ENCODE measurements at regions not wholly inside any gene's neighbourhood (a gene's known extent, or its start where the extent isn't known, plus 50 kb on each side); places are given as distances from the start of the nearest gene placed in this dataset.

DNA sequence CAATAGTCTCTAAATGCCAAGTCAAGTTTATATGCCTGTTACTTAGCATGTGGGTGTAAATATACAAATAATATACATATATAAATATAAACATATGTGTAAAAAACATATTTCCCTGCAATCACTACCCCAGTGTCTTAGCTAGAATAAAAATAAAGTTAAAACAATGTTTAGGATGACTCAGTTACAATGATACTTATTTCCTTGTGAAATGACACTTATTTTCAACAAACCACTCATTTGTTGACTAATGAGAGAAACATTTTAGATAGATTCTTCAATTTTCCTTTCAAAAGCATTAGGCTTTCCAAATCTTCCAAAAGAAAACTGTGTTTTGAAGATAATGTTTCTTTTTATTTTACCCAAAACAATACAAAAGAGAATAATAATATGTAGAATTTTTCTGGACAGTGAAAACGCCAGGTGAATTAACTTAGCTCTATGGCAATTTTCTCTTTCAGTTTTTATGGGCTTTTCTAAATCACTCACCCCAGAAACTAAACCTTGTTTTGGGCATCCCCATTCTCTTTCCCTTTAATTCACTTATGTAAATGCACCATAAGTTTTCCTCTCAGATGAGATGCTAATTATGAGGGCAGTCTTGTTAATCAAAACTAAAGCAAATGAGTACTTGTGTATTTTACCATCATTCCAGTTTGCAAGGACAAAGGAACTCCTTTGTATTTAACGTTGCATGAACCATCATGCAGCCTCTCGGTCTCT lies 465.9 kb downstream of the BCAT1 start:
- POLR2A ChIA-PET, result no interaction called here
- Histone ChIP-seq H2AFZ (ENCODE audit: low read depth, low read length) (no peak overlapping the region), H3K4me1 (ENCODE audit: control insufficient read depth, extremely low read depth, insufficient read depth, low read length) (no peaks in the 10 kb centered on the region), H3K9ac (replicated peaks; ENCODE audit: extremely low read depth, insufficient read depth, low read length) (no peak overlapping the region), H3K36me3 (ENCODE audit: control insufficient read depth in 2 of 2, extremely low read depth in 1 of 2, insufficient read depth in 2 of 2, low read length in 2 of 2) (no peaks in the 10 kb centered on the region), H3K27ac (ENCODE audit: insufficient read depth, low read depth, low read length) (no peak overlapping the region), H3K27me3 (ENCODE audit: control insufficient read depth in 2 of 2, insufficient read depth in 2 of 2, low read length in 2 of 2) (no peaks in the 10 kb centered on the region), H3K79me2 (ENCODE audit: control insufficient read depth, insufficient read depth, low read length) (no peaks in the 10 kb centered on the region), H3K4me2 (ENCODE audit: insufficient read depth, low read length) (no peak overlapping the region), H3K9me3 (replicated peaks; ENCODE audit: control insufficient read depth, insufficient read depth, low read length) (no peaks in the 10 kb centered on the region), H4K20me1 (replicated peaks; ENCODE audit: control insufficient read depth, extremely low read depth, insufficient read depth, low read length) (no peaks in the 10 kb centered on the region), H3K9me1 (replicated peaks; ENCODE audit: control insufficient read depth, extremely low read depth, insufficient read depth, low read length) (no peaks in the 10 kb centered on the region), H3K4me3 (replicated peaks in 1 of 3; ENCODE audit: insufficient read depth in 1 of 3, low read depth in 1 of 3, low read length in 3 of 3) (no peak overlapping the region)
- no TSS peak for BruUV-seq (replicated peaks)
- dilution Hi-C loops (cut with MboI; ENCODE audit: extremely low pct_ligation_motif_present, low sequenced_read_pairs), result no loop called here
- CTCF ChIA-PET, result interaction anchor here (0.8 kb wide), 1 partner anchor 33 kb away, joined by 3 read pairs; no protein-coding TSS in a partner anchor
- no peak for DNase-seq (ENCODE audit: low read depth, low spot score)
- no peak for TF ChIP-seq POLR2A (IDR thresholded peaks at IDR 0.05; ENCODE audit: low read depth, low read length)
- TF ChIP-seq, protein P1, sequence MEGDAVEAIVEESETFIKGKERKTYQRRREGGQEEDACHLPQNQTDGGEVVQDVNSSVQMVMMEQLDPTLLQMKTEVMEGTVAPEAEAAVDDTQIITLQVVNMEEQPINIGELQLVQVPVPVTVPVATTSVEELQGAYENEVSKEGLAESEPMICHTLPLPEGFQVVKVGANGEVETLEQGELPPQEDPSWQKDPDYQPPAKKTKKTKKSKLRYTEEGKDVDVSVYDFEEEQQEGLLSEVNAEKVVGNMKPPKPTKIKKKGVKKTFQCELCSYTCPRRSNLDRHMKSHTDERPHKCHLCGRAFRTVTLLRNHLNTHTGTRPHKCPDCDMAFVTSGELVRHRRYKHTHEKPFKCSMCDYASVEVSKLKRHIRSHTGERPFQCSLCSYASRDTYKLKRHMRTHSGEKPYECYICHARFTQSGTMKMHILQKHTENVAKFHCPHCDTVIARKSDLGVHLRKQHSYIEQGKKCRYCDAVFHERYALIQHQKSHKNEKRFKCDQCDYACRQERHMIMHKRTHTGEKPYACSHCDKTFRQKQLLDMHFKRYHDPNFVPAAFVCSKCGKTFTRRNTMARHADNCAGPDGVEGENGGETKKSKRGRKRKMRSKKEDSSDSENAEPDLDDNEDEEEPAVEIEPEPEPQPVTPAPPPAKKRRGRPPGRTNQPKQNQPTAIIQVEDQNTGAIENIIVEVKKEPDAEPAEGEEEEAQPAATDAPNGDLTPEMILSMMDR (IDR thresholded peaks at IDR 0.05; ENCODE audit: extremely low read depth in 1 of 2, insufficient read depth in 1 of 2, low read depth in 1 of 2, low read length in 2 of 2), result no peak
- TF ChIP-seq FOS (IDR thresholded peaks at IDR 0.05; ENCODE audit: borderline replicate concordance, insufficient read depth, low read length), result no peak
- TF ChIP-seq GATA2 (IDR thresholded peaks at IDR 0.05; ENCODE audit: insufficient read depth, insufficient read length, low read depth, low read length), result no peak
- no peak for TF ChIP-seq JUN (IDR thresholded peaks at IDR 0.05; ENCODE audit: borderline replicate concordance, insufficient read depth, insufficient read length, low read depth)
- no peak for TF ChIP-seq EZH2 (IDR thresholded peaks at IDR 0.05; ENCODE audit: borderline replicate concordance, low read depth, low read length, severe bottlenecking)
- no peak for TF ChIP-seq POLR2AphosphoS5 (IDR thresholded peaks at IDR 0.05; ENCODE audit: insufficient read depth, low read depth, low read length)
- TF ChIP-seq MYC (IDR thresholded peaks at IDR 0.05; ENCODE audit: low read depth, low read length), result no peak
- TF ChIP-seq, protein P2, sequence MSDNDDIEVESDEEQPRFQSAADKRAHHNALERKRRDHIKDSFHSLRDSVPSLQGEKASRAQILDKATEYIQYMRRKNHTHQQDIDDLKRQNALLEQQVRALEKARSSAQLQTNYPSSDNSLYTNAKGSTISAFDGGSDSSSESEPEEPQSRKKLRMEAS (IDR thresholded peaks at IDR 0.05; ENCODE audit: insufficient read depth, insufficient read length), result no peak
- no peak for FAIRE-seq
- intact Hi-C loops (cut with micrococcal nuclease), result no loop called here
